Skeletal muscle satellite cell (primary cell): ENCODE measurements at regions not wholly inside any gene's neighbourhood (a gene's known extent, or its start where the extent isn't known, plus 50 kb on each side); places are given as distances from the start of the nearest gene placed in this dataset. TPM values are rescaled to one million over a fixed set of nuclear protein-coding genes. Genes with fewer than 3 reads are reported as not detected.

Source experiments
- H3K27me3 ChIP-seq: 2 replicates; pipeline ENCODE4 v1.7.0; 2013; ENCODE audit warnings: low read length; ENCODE audit not compliant: control insufficient read depth, insufficient read depth
- H3K36me3 ChIP-seq: 2 replicates; pipeline ENCODE4 v1.7.0; 2013; ENCODE audit warnings: mild to moderate bottlenecking, control low read depth, low read length; ENCODE audit not compliant: insufficient read depth
- H3K4me1 ChIP-seq: 2 replicates; pipeline ENCODE4 v1.7.0; 2013; ENCODE audit warnings: low read length; ENCODE audit not compliant: control insufficient read depth, insufficient read depth
- H3K4me2 ChIP-seq: 2 replicates; pipeline ENCODE4 v1.7.0; 2013; ENCODE audit warnings: mild to moderate bottlenecking, low read length
- H3K4me3 ChIP-seq: 2 replicates; pipeline ENCODE4 v1.7.0; 2013; ENCODE audit warnings: low read length
- H3K9ac ChIP-seq: 2 replicates; pipeline ENCODE4 v1.7.0; 2013; ENCODE audit warnings: mild to moderate bottlenecking, low read depth, low read length, moderate library complexity
- H3K9me3 ChIP-seq: replicated peaks from 2 replicates; pipeline ENCODE4 v1.7.0; 2013; ENCODE audit warnings: mild to moderate bottlenecking, control low read depth, low read length
- small RNA-seq: library from RNA; depleted of rRNA; stranded (forward); fragments of <200 nt; gene quantifications from one replicate; pipeline ENCODE3, GENCODE V24; 2012

DNA sequence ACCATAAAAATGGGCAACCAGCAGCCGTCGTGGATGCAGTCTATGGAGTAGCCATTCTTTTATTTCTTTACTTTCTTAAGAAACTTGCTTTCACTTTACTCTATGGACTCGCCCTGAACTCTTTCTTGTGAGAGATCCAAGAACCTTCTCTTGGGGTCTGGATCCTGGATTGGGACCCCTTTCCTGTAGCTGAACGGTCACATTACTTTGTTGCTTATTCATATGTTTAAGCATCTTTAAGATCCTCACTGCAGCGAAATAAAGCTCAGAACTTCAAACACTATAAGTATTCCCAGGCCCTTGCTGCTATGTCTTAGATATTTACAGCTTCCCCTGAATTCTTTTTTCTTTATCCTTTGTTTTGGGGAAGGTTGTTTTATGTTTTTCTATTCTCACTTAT is 187.8 kb upstream of the DDI1 start:
- no peak overlapping the region for H3K4me3 ChIP-seq
- no peak overlapping the region for H3K9ac ChIP-seq

DNA sequence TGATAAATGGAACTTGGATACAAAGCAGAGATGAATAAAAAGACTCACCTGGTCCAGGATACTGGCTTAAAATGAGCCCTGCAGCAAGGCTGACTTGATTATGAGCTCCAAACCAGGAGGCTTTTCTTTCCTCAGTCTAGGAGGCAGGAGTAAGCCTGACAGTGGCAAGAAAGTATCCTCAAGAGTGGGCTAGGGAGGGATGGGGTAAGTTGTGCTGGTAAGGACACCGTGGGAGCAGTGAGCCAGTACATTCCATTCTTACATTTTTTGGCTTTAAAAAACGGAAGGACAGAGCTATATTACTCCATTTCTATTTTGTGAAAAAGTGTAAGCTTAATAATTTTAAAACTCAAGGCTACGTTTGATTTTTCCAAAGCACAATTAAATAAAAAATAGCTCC is 187.1 kb upstream of the DDI1 start:
- Histone ChIP-seq H3K9ac (no peak overlapping the region), H3K27me3 (peaks cover 6% of the 10 kb centered on the region), H3K4me2 (no peak overlapping the region), H3K4me3 (no peak overlapping the region), H3K9me3 (no peaks in the 10 kb centered on the region), H3K36me3 (no peaks in the 10 kb centered on the region), H3K4me1 (no peaks in the 10 kb centered on the region)

More for the DNA sequence above, 187.8 kb upstream of the DDI1 start:
- Histone ChIP-seq H3K27me3 (peaks cover 6% of the 10 kb centered on the region), H3K4me2 (no peak overlapping the region), H3K36me3 (no peaks in the 10 kb centered on the region), H3K4me1 (no peaks in the 10 kb centered on the region), H3K9me3 (no peaks in the 10 kb centered on the region)

DNA sequence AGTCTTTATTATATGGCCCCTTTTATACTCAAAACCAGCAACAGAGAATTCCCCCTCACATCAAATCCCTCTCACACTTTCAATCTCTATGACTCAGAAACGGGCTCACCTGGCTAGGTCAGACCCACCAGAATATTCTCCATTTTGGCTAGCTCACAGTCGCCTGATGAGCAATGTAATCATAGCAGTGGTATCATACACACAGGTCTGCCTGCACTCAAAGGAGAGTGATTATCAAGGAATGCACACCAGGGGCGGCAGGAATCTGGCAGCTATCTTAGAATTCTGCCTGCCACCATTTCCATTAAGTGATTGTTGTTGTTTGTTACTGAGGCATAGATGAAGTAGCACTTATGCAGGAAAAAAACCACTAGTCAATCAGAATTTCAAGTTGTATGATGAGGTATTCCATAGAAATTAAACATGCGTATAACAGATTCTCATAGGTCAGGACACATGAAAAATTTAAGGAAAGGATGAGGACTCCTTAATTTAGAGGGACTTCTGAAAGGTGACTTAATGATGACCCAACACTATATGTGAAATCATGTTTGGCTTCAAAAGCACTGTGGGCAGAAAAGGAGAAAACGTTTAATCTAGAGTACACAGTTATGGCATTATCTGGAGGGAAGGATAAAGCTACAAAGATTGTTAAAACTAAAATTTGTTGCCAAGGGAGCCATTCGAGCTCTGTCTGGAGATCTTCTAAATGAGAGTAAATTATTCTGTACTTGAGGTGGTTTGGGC is 185.8 kb upstream of the DDI1 start:
- Histone ChIP-seq H3K9ac (no peak overlapping the region), H3K27me3 (peaks cover 6% of the 10 kb centered on the region), H3K36me3 (no peaks in the 10 kb centered on the region), H3K9me3 (no peaks in the 10 kb centered on the region), H3K4me1 (no peaks in the 10 kb centered on the region), H3K4me2 (no peak overlapping the region), H3K4me3 (no peak overlapping the region)

DNA sequence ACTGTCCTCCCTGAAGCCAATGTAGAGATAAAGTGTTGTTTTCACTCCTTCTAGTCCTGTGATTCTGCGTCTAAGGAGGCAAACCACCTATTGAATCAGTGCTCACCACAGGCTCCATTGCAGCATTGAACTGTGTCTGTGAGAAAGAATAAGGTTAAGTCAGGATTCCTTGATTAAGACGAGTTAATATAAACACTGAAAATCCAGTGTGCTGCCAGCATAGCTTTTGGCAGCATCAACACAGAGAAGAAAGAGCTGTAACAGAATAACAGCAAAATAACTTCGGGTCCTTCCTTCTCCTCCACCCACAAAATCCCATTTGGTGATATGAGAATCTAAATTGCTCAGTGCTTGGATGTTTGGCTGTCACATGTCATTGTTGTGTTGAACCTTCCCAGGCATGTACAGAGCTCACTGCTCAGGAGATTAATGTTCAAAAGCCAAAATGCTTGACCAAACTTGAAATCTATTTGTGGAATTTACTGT is 185.2 kb upstream of the DDI1 start:
- no peaks in the 10 kb centered on the region for H3K4me1 ChIP-seq
- no peak overlapping the region for H3K4me3 ChIP-seq
- no peaks in the 10 kb centered on the region for H3K36me3 ChIP-seq
- H3K4me2 ChIP-seq, result no peak overlapping the region
- no peaks in the 10 kb centered on the region for H3K9me3 ChIP-seq
- H3K27me3 ChIP-seq, result peaks cover 6% of the 10 kb centered on the region
- H3K9ac ChIP-seq, result no peak overlapping the region

Small RNA genes lying in the stretch of these regions (small RNA-seq; reads per million reads assigned to genes)
- gene MIR4693, result not detected
